ENCODE measurements at regions not wholly inside any gene's neighbourhood (a gene's known extent, or its start where the extent isn't known, plus 50 kb on each side); places are given as distances from the start of the nearest gene placed in this dataset.
A peak's percentile ranks its signal among the peaks of the same experiment; 100 is the strongest.

DNA sequence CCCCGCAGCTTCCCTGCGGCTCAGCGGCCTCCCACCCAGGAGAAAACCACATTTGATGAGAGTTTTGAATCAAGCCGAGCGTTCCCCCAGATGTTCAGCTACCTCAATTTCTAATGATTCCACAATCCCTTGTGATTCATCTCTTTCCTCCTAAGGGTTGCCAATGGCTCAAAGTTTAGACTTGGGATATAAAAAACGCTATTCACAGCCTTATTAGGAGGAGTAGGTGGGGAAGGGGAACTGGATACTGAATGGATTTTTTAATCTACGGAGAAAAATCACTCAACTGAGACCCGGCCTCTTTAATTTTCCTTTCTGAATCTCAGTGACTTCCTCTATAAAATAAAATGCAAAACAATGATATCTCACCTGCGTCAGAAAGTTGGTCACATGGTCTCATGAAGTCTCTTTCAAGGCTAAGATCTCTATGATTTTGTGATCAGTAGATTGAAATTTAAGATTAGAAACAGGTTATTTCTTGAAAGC, 192.6 kb upstream of the TCF4 start:
- DNase-seq (ENCODE audit: extremely low spot score), result no peak
- 24% methylated on average over 9 of the region's 9 CpGs for WGBS
- peak overlapping the region; percentile 56 to 73 (median 68) for H3K27ac ChIP-seq (replicated peaks in 1 of 4)
- no peaks in the 10 kb centered on the region for H3K9me3 ChIP-seq
- peaks cover 4 to 20% (median 18%) of the 10 kb centered on the region in 4 donors for H3K4me1 ChIP-seq
- intact Hi-C loops (cut with DNase I), result loop anchor here (5.0 to 10.0 kb wide), 2 partner anchors 363 to 546 kb away; no protein-coding TSS in a partner anchor
- peak overlapping the region; percentile 60 to 64 (median 62) for H3K4me3 ChIP-seq
- no peak for TF ChIP-seq POLR2AphosphoS5 (IDR thresholded peaks at IDR 0.05)
- TF ChIP-seq POLR2A (IDR thresholded peaks at IDR 0.05; ENCODE audit: low read depth), result no peak
- no peak for TF ChIP-seq EP300 (IDR thresholded peaks at IDR 0.05)
- TF ChIP-seq, protein P1, sequence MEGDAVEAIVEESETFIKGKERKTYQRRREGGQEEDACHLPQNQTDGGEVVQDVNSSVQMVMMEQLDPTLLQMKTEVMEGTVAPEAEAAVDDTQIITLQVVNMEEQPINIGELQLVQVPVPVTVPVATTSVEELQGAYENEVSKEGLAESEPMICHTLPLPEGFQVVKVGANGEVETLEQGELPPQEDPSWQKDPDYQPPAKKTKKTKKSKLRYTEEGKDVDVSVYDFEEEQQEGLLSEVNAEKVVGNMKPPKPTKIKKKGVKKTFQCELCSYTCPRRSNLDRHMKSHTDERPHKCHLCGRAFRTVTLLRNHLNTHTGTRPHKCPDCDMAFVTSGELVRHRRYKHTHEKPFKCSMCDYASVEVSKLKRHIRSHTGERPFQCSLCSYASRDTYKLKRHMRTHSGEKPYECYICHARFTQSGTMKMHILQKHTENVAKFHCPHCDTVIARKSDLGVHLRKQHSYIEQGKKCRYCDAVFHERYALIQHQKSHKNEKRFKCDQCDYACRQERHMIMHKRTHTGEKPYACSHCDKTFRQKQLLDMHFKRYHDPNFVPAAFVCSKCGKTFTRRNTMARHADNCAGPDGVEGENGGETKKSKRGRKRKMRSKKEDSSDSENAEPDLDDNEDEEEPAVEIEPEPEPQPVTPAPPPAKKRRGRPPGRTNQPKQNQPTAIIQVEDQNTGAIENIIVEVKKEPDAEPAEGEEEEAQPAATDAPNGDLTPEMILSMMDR (IDR thresholded peaks at IDR 0.05), result no peak
- H3K36me3 ChIP-seq, result no peaks in the 10 kb centered on the region
- peaks cover 0 to 25% (median 0%) of the 10 kb centered on the region in 4 donors for H3K27me3 ChIP-seq

DNA sequence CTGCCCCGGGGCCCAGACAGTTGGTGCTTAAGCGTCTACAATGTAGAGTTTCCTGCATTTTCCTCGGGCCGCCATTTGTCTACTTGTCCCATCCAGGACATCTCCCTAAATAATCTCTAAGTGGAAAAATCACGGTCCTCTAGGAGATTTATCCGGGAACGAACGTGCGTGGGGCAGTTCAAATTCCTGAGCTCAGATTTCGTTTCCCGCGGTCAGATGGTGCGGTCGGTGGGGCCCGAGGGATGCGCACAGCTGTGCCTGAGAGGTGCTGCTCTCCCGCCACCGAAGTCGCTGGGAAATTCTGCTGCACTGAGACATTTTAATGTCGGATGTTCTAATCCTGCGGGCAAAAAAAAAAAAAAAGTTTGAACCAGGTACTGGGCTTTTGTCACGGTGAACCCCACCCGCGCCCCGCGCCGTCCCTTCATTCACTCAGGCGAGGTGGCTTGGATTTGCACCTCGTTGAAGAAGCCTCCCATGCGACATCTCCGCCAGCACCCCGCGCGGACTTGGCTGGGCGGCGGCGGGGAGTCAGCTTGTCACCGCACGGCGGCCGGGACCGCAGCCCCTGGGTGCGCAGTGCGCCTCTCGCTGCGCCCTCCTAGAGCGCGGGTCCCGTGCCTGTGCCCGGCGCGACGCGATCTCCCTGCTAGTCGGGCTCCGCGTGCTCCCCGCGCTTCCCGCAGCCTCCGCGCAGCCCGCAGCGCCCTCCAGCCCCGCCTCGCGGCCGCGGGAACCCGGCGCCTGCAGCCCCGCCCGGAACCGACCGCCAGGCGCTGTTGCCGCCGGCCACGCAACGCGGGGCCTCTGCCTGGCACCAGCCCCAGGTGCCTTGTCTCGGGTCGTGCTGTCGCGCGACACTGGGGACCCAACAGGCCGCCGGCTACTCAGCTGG, 191.9 kb upstream of the TCF4 start:
- peaks cover 4 to 20% (median 18%) of the 10 kb centered on the region in 4 donors for H3K4me1 ChIP-seq
- WGBS, result under 1% methylated on average over 49 of the region's 88 CpGs
- intact Hi-C loops (cut with DNase I), result loop anchor here (5.0 to 10.0 kb wide), 2 partner anchors 363 to 545 kb away; no protein-coding TSS in a partner anchor

DNA sequence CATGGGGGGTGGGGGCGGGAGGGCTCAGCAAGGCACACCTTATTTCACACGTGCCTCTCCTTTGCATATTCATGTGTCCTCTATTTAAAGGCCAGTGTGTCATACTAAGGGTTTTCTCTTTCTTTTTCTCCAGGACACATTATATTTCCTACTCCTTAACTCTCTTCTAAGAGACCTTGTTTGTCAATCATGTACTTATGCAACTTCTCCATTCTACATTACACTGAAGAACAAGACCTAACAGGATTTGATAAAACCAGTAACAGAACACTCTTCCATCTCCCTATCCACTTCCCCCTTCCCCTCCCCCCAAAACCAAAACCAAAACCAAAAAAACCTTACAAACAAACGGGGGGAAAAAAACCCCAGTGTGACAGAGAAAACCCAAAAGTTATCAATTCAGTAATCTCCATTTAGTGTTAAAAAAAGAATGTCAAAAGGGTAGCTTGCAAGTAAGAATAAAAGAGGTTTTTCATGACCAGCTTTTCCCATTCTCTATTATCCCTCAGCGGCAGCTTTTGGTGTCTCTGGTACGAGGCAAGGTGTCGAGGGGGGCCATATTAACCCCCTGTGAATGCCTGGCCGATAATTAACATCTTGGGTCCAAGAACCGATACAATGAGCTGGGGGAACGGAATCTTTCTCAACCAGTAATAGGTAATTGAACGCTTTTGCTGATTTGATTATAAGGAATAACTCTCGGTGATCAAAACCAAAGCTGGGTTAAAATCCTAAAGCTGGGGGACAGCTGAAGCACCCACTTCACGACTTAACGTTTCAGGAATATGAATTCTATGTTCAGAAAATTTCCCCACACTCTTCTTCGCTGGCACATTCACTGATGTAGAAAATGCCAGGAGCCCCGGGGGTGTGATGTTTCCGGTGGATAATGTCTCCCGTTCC, 191.0 kb upstream of the TCF4 start:
- H3K36me3 ChIP-seq, result no peaks in the 10 kb centered on the region
- peaks cover 4 to 20% (median 18%) of the 10 kb centered on the region in 4 donors for H3K4me1 ChIP-seq
- WGBS, result 41% methylated on average over 17 of the region's 17 CpGs
- TF ChIP-seq POLR2A (IDR thresholded peaks at IDR 0.05; ENCODE audit: low read depth), result no peak
- no peak for TF ChIP-seq EP300 (IDR thresholded peaks at IDR 0.05)
- TF ChIP-seq POLR2AphosphoS5 (IDR thresholded peaks at IDR 0.05), result no peak
- TF ChIP-seq, protein P1 (IDR thresholded peaks at IDR 0.05), result no peak
- H3K27ac ChIP-seq (replicated peaks in 1 of 4), result peak overlapping the region; percentile 56 to 73 (median 68)
- H3K27me3 ChIP-seq, result peaks cover 0 to 25% (median 0%) of the 10 kb centered on the region in 4 donors
- peak overlapping the region; percentile 60 to 64 (median 62) for H3K4me3 ChIP-seq
- no peak for DNase-seq (ENCODE audit: extremely low spot score)
- intact Hi-C loops (cut with DNase I), result no loop called here
- no peaks in the 10 kb centered on the region for H3K9me3 ChIP-seq

More for the DNA sequence above, 191.9 kb upstream of the TCF4 start:
- peak overlapping the region; percentile 60 to 64 (median 62) for H3K4me3 ChIP-seq
- DNase-seq (ENCODE audit: extremely low spot score), result no peak
- peaks cover 0 to 25% (median 0%) of the 10 kb centered on the region in 4 donors for H3K27me3 ChIP-seq
- H3K27ac ChIP-seq (replicated peaks in 1 of 4), result peak overlapping the region; percentile 56 to 73 (median 68)
- H3K36me3 ChIP-seq, result no peaks in the 10 kb centered on the region
- TF ChIP-seq EP300 (IDR thresholded peaks at IDR 0.05) (no peak), POLR2AphosphoS5 (IDR thresholded peaks at IDR 0.05) (no peak)
- TF ChIP-seq, protein P1 (IDR thresholded peaks at IDR 0.05), result peak; percentile 25 to 43 (median 31)
- no peaks in the 10 kb centered on the region for H3K9me3 ChIP-seq

DNA sequence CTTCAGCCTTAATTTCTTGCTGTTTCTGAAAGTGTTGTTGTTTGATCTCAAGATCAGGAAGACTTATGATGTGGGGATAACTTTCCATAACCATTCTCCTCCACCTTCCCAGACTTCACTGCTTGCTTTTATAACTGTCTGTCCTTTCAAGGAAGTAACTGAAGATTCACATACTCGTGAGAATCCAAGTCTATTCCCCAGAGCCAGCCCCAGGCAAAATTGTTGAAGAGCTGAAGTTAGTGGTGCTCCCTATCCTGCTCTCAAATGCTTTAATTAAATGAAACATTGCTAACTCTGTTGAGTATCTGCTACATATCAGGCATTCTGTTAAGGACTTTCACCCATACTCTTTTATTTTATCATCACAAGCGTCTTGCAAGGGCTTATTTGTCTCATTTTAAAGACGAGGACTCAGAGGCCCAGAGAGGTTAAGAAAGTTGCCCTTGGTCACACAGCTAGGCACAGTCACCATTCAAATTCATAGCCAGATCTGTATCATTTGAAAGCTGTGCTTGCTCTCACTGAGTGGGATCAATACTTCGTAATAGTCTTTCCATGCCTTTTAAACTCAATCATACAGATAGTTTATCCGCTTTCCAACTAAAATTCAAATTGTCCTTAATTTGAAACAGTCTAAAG, 189.8 kb upstream of the TCF4 start:
- WGBS, result 79% methylated on average over 5 of the region's 5 CpGs
- H3K4me3 ChIP-seq, result no peak overlapping the region
- no peak overlapping the region for H3K27ac ChIP-seq (replicated peaks in 1 of 4)
- H3K9me3 ChIP-seq, result no peaks in the 10 kb centered on the region
- no peaks in the 10 kb centered on the region for H3K36me3 ChIP-seq
- peaks cover 0 to 25% (median 0%) of the 10 kb centered on the region in 4 donors for H3K27me3 ChIP-seq
- DNase-seq (ENCODE audit: extremely low spot score), result no peak
- TF ChIP-seq EP300 (IDR thresholded peaks at IDR 0.05) (no peak), POLR2AphosphoS5 (IDR thresholded peaks at IDR 0.05) (no peak), POLR2A (IDR thresholded peaks at IDR 0.05; ENCODE audit: low read depth) (no peak)
- TF ChIP-seq, protein P1 (IDR thresholded peaks at IDR 0.05), result no peak
- intact Hi-C loops (cut with DNase I), result no loop called here
- H3K4me1 ChIP-seq, result peaks cover 4 to 20% (median 18%) of the 10 kb centered on the region in 4 donors
